H9 (cell line): ENCODE measurements at regions not wholly inside any gene's neighbourhood (a gene's known extent, or its start where the extent isn't known, plus 50 kb on each side); places are given as distances from the start of the nearest gene placed in this dataset.

Experiments
- DNase-seq: peaks from one replicate; pipeline ENCODE4 v3.0.0-alpha.2; 2017
- H2AFZ ChIP-seq: one replicate; pipeline ENCODE4 v1.6.1; 2013; ENCODE audit warnings: mild to moderate bottlenecking, low read length, control low read depth, moderate library complexity
- H2AK5ac ChIP-seq: 2 replicates; pipeline ENCODE4 v1.6.1; 2013; ENCODE audit warnings: low read length, control low read depth, mixed read lengths; ENCODE audit not compliant: insufficient read length
- H2BK120ac ChIP-seq: one replicate; pipeline ENCODE4 v1.6.1; 2013; ENCODE audit warnings: low read depth, mild to moderate bottlenecking, low read length, control low read depth, inconsistent platforms; ENCODE audit not compliant: poor library complexity, severe bottlenecking
- H2BK12ac ChIP-seq: 2 replicates; pipeline ENCODE4 v1.6.1; 2013; ENCODE audit warnings: low read length, control low read depth, mixed read lengths, low read depth; ENCODE audit not compliant: insufficient read length
- H2BK15ac ChIP-seq: 2 replicates; pipeline ENCODE4 v1.6.1; 2013; ENCODE audit warnings: low read depth, low read length, control low read depth
- H2BK20ac ChIP-seq: one replicate; pipeline ENCODE4 v1.6.1; 2013; ENCODE audit warnings: low read depth, mild to moderate bottlenecking, low read length, control low read depth, inconsistent platforms; ENCODE audit not compliant: poor library complexity, severe bottlenecking
- H2BK5ac ChIP-seq: 2 replicates; pipeline ENCODE4 v1.6.1; 2013; ENCODE audit warnings: low read length, control low read depth, mixed read lengths; ENCODE audit not compliant: insufficient read length
- H3K14ac ChIP-seq: 2 replicates; pipeline ENCODE4 v1.6.1; 2013; ENCODE audit warnings: low read length, control low read depth; ENCODE audit not compliant: insufficient read depth
- H3K18ac ChIP-seq: 2 replicates; pipeline ENCODE4 v1.6.1; 2013; ENCODE audit warnings: low read depth, mild to moderate bottlenecking, mixed read lengths, low read length, control low read depth; ENCODE audit not compliant: insufficient read length
- H3K23ac ChIP-seq: 2 replicates; pipeline ENCODE4 v1.6.1; 2013; ENCODE audit warnings: low read length, control low read depth, mixed read lengths, low read depth; ENCODE audit not compliant: insufficient read length
- H3K23me2 ChIP-seq: 2 replicates; pipeline ENCODE4 v1.6.1; 2013; ENCODE audit warnings: low read depth, mild to moderate bottlenecking, mixed read lengths, low read length, control low read depth; ENCODE audit not compliant: insufficient read length, poor library complexity, severe bottlenecking
- H3K27ac ChIP-seq: 2 replicates; pipeline ENCODE4 v1.5.1; 2013; ENCODE audit warnings: low read length, control low read depth, mixed read lengths, low read depth; ENCODE audit not compliant: insufficient read length
- H3K27me3 ChIP-seq: 2 replicates; pipeline ENCODE4 v1.6.1; 2013; ENCODE audit warnings: low read length, control low read depth, inconsistent platforms; ENCODE audit not compliant: insufficient read depth
- H3K4ac ChIP-seq: 2 replicates; pipeline ENCODE4 v1.6.1; 2013; ENCODE audit warnings: low read depth, mild to moderate bottlenecking, control low read depth, inconsistent platforms, low read length, moderate library complexity
- H3K4me1 ChIP-seq: 2 replicates; pipeline ENCODE4 v1.6.1; 2013; ENCODE audit warnings: low read length, control low read depth, inconsistent platforms; ENCODE audit not compliant: insufficient read depth
- H3K4me2 ChIP-seq: 2 replicates; pipeline ENCODE4 v1.6.1; 2013; ENCODE audit warnings: low read length, control low read depth, mixed read lengths; ENCODE audit not compliant: insufficient read length, insufficient read depth
- H3K56ac ChIP-seq: 2 replicates; pipeline ENCODE4 v1.6.1; 2013; ENCODE audit warnings: low read depth, mild to moderate bottlenecking, mixed read lengths, low read length, control low read depth; ENCODE audit not compliant: insufficient read length
- H3K79me1 ChIP-seq: 2 replicates; pipeline ENCODE4 v1.6.1; 2013; ENCODE audit warnings: low read depth, mild to moderate bottlenecking, moderate library complexity, low read length, control low read depth, inconsistent platforms; ENCODE audit not compliant: insufficient read depth, poor library complexity, severe bottlenecking
- H3K79me2 ChIP-seq: 2 replicates; pipeline ENCODE4 v1.6.1; 2013; ENCODE audit warnings: low read length, control low read depth, inconsistent platforms; ENCODE audit not compliant: insufficient read depth
- H3K9ac ChIP-seq: 2 replicates; pipeline ENCODE4 v1.6.1; 2013; ENCODE audit warnings: low read length, control low read depth, mixed read lengths; ENCODE audit not compliant: insufficient read length; ENCODE audit errors: extremely low read depth
- H3K9me3 ChIP-seq: one replicate; pipeline ENCODE4 v1.6.1; 2013; ENCODE audit warnings: low read depth, low read length, inconsistent platforms; ENCODE audit not compliant: control insufficient read depth
- H3T11ph ChIP-seq: one replicate; pipeline ENCODE4 v1.6.1; 2013; ENCODE audit warnings: mild to moderate bottlenecking, low read length, control low read depth, inconsistent platforms
- H4K20me1 ChIP-seq: one replicate; pipeline ENCODE4 v1.6.1; 2013; ENCODE audit not compliant: control insufficient read depth, insufficient read length, insufficient read depth
- H4K5ac ChIP-seq: 2 replicates; pipeline ENCODE4 v1.6.1; 2013; ENCODE audit warnings: low read depth, mild to moderate bottlenecking, mixed read lengths, low read length, control low read depth; ENCODE audit not compliant: insufficient read length
- H4K8ac ChIP-seq: replicated peaks from 2 replicates; pipeline ENCODE4 v1.6.1; 2013; ENCODE audit warnings: low read length, control low read depth, mixed read lengths, low read depth; ENCODE audit not compliant: insufficient read length
- H4K91ac ChIP-seq: 2 replicates; pipeline ENCODE4 v1.6.1; 2013; ENCODE audit warnings: low read depth, mild to moderate bottlenecking, moderate library complexity, mixed read lengths, low read length, control low read depth; ENCODE audit not compliant: insufficient read length
- H3K27ac Mint-ChIP-seq, 3 experiments: 2 replicates in 2 of 3; 3 replicates in 1 of 3; pipeline ENCODE4 v1.8.0; 2020 to 2021; ENCODE audit warnings: mixed read lengths in 3 of 3, mild to moderate bottlenecking in 1 of 3, moderate library complexity in 1 of 3
- H3K27me3 Mint-ChIP-seq: 2 replicates; pipeline ENCODE4 v1.8.0; 2021; ENCODE audit warnings: low read depth, mild to moderate bottlenecking, moderate library complexity, mixed read lengths
- H3K36me3 Mint-ChIP-seq, 3 experiments: 2 replicates in 2 of 3; 3 replicates in 1 of 3; pipeline ENCODE4 v1.8.0; 2020 to 2021; ENCODE audit warnings: low read depth in 3 of 3, mixed read lengths in 3 of 3; ENCODE audit not compliant: insufficient read depth in 1 of 3
- H3K4me1 Mint-ChIP-seq, 2 experiments: 2 replicates each; pipeline ENCODE4 v1.8.0; 2020; ENCODE audit warnings: mixed read lengths in 2 of 2
- H3K4me3 Mint-ChIP-seq, 2 experiments: 2 replicates in 1 of 2; 3 replicates in 1 of 2; pipeline ENCODE4 v1.8.0; 2020 to 2021; ENCODE audit warnings: mild to moderate bottlenecking in 2 of 2, mixed read lengths in 2 of 2, moderate library complexity in 1 of 2
- H3K9me3 Mint-ChIP-seq, 2 experiments: 2 replicates in 1 of 2; 3 replicates in 1 of 2; pipeline ENCODE4 v1.8.0; 2020; ENCODE audit warnings: mild to moderate bottlenecking in 2 of 2, mixed read lengths in 2 of 2, moderate library complexity in 1 of 2
- CTCF ChIP-seq: fragments of 200-600 bp; sonication (generic); conservative IDR thresholded peaks from 3 replicates; pipeline ENCODE4 v1.8.0; 2021; ENCODE audit warnings: antibody characterized with exemption, mild to moderate bottlenecking
- WGBS: extraction: QIAGEN DNeasy Blood & Tissue Kit; methylation state at CpG from one replicate; pipeline ENCODE4 v1.1.7; 2013; ENCODE audit warnings: missing lambda C conversion rate, low lambda C conversion rate, mixed read lengths; ENCODE audit not compliant: insufficient read length; ENCODE audit errors: extremely low coverage; 5-methylcytosine and 5-hydroxymethylcytosine counted together

DNA sequence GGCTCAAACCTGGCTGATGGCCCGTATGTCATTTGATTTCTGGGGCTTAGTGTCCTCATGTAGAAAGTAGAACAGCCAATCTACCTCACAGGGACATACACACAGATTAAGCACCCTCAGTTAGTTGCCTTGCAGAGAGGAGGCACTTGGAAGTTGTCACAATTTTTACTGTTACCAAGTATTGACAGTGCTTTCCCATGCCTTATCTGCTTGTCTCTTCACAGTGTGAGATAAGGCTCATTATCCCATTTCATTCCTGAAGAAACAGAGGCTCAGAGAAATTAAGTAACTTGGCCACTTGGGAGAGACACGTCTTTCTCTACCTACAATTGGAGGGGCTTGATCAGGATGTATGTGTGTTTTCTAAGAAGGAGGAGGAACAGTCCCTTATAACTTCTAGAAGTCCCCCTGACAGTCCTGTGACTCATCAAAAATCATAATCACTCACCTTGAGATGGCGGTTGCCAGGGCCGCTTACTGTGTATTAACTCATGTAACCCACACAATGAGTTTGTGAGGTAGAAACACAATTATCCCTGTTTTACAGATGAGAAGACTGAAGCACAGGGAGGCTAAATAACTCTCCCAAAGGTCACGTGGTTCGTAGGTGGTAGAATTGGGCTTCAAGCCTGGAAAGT, 56.9 kb upstream of the LHX1 start:
- peaks cover 7 to 15% of the 10 kb centered on the region in 2 experiments for H3K4me1 Mint-ChIP-seq
- no peak overlapping the region for H3K4me2 ChIP-seq
- H2BK5ac ChIP-seq: no peak overlapping the region
- H3K23me2 ChIP-seq: no peaks in the 10 kb centered on the region
- peaks cover 7% of the 10 kb centered on the region for H3K27me3 Mint-ChIP-seq
- peaks cover 9 to 12% of the 10 kb centered on the region in 2 experiments; a peak in 4 of 5 replicates for H3K9me3 Mint-ChIP-seq
- no peak overlapping the region for H3K27ac Mint-ChIP-seq
- no peak overlapping the region for H3K4me3 Mint-ChIP-seq
- H3K4me1 ChIP-seq: no peaks in the 10 kb centered on the region
- H3K27ac ChIP-seq: no peak overlapping the region
- no peak for DNase-seq
- no peak overlapping the region for H3K9ac ChIP-seq
- H4K91ac ChIP-seq: no peak overlapping the region
- no peak overlapping the region for H3T11ph ChIP-seq
- H3K4ac ChIP-seq: no peak overlapping the region
- no peak overlapping the region for H2AFZ ChIP-seq
- no peaks in the 10 kb centered on the region for H4K20me1 ChIP-seq
- H3K27me3 ChIP-seq: no peaks in the 10 kb centered on the region
- WGBS: no CpG with 5 or more reads among the region's 6 CpGs
- no peak for TF ChIP-seq CTCF
- no peaks in the 10 kb centered on the region for H3K9me3 ChIP-seq
- H2BK120ac ChIP-seq: no peak overlapping the region
- H2AK5ac ChIP-seq: no peak overlapping the region
- no peak overlapping the region for H3K14ac ChIP-seq
- H2BK15ac ChIP-seq: no peak overlapping the region
- H3K18ac ChIP-seq: no peak overlapping the region
- H4K5ac ChIP-seq: no peak overlapping the region
- H2BK20ac ChIP-seq: no peak overlapping the region
- H3K56ac ChIP-seq: no peak overlapping the region
- peaks cover 1 to 13% (median 2%) of the 10 kb centered on the region in 3 experiments; a peak in 6 of 7 replicates for H3K36me3 Mint-ChIP-seq
- H3K79me1 ChIP-seq: no peaks in the 10 kb centered on the region
- no peak overlapping the region for H4K8ac ChIP-seq
- H3K79me2 ChIP-seq: no peaks in the 10 kb centered on the region
- H3K23ac ChIP-seq: no peak overlapping the region
- no peak overlapping the region for H2BK12ac ChIP-seq
